ENCODE measurements at regions not wholly inside any gene's neighbourhood (a gene's known extent, or its start where the extent isn't known, plus 50 kb on each side); places are given as distances from the start of the nearest gene placed in this dataset.

DNA sequence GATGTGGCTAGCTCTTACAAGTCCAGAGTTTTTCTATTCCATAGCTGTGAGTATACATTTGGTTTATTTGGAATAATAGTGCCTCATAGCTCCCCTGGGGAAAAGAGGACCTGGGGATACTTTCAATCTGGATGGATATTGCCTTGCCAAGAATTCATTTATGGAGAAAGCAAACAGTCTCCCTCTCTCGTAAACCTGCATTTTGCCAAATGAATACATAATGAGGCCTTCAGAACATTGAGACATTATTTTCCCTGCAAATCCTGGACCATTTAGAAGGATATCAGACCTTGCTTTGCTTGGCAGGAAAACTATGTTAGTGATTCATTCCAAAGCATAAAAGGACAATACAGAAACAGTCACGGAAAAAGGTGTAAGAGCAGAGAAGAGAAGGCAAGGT lies 569.6 kb upstream of the BRINP1 start:
- no peak overlapping the region for H2BK12ac ChIP-seq (ENCODE audit: low read length)
- no peaks in the 10 kb centered on the region for H3K36me3 ChIP-seq (ENCODE audit: control insufficient read depth in 1 of 2, insufficient read depth in 2 of 2, low read length in 2 of 2)
- no peaks in the 10 kb centered on the region for H3K79me2 ChIP-seq (ENCODE audit: control insufficient read depth, insufficient read depth, low read length, poor library complexity)
- H3K27me3 ChIP-seq (ENCODE audit: insufficient read depth, low read length) = no peaks in the 10 kb centered on the region
- no peak overlapping the region for H2BK5ac ChIP-seq (ENCODE audit: low read depth, low read length, poor library complexity)
- H3K23ac ChIP-seq (ENCODE audit: low read length) = no peak overlapping the region
- no CpG with 5 or more reads among the region's 2 CpGs for WGBS (ENCODE audit: extremely low coverage, insufficient coverage, insufficient read length)
- no peak for DNase-seq
- H3K18ac ChIP-seq (ENCODE audit: low read length) = no peak overlapping the region
- H4K8ac ChIP-seq (ENCODE audit: low read depth, low read length) = no peak overlapping the region
- H3K27ac ChIP-seq (ENCODE audit: low read depth, low read length) = no peak overlapping the region
- no peak overlapping the region for H2AK5ac ChIP-seq (ENCODE audit: low read length)
- H3K14ac ChIP-seq (ENCODE audit: low read length) = no peak overlapping the region
- no peak overlapping the region for H3K4ac ChIP-seq (ENCODE audit: low read depth, low read length)
- H3K4me3 ChIP-seq (ENCODE audit: low read depth, low read length) = no peak overlapping the region
- H3K4me2 ChIP-seq (ENCODE audit: low read length) = no peak overlapping the region
- no peak overlapping the region for H4K91ac ChIP-seq (ENCODE audit: low read depth, low read length)
- no peaks in the 10 kb centered on the region for H3K9me3 ChIP-seq (ENCODE audit: insufficient read depth, low read depth, low read length)
- H2AFZ ChIP-seq (ENCODE audit: insufficient read depth, low read length, poor library complexity) = no peak overlapping the region
- H2BK120ac ChIP-seq (ENCODE audit: insufficient read depth, low read length, poor library complexity) = no peak overlapping the region
- H4K12ac ChIP-seq (ENCODE audit: low read depth, low read length) = no peak overlapping the region
- no peaks in the 10 kb centered on the region for H3K4me1 ChIP-seq (ENCODE audit: control insufficient read depth in 1 of 2, insufficient read depth in 2 of 2, low read length in 2 of 2)
- H3K9ac ChIP-seq (ENCODE audit: low read length) = no peak overlapping the region
- no peaks in the 10 kb centered on the region for H3K79me1 ChIP-seq (ENCODE audit: low read length)

DNA sequence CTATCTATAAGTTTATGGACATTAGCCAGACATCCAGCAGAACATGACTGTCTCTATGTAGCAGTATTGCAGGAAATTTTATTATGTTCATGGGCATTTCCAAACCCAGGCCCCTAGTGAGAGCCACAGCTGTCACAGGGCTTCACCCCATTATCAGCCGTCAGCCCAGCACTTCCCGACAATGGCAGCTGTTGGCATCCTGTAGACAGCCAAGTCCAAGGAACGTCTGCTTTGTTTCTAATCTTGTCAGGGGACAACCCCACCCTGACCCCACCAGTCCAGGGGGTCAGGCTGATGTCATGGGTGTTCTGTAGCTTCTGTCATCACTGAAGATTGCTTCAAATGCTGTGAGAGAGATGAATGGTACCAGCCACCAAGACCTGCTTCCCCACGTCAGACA lies 565.3 kb upstream of the BRINP1 start:
- H3K4ac ChIP-seq (ENCODE audit: low read depth, low read length) = no peak overlapping the region
- no peaks in the 10 kb centered on the region for H3K27me3 ChIP-seq (ENCODE audit: insufficient read depth, low read length)
- H2BK12ac ChIP-seq (ENCODE audit: low read length) = no peak overlapping the region
- no peak overlapping the region for H3K18ac ChIP-seq (ENCODE audit: low read length)
- H4K91ac ChIP-seq (ENCODE audit: low read depth, low read length) = no peak overlapping the region
- no peak overlapping the region for H2BK120ac ChIP-seq (ENCODE audit: insufficient read depth, low read length, poor library complexity)
- H3K9me3 ChIP-seq (ENCODE audit: insufficient read depth, low read depth, low read length) = no peaks in the 10 kb centered on the region
- H2AK5ac ChIP-seq (ENCODE audit: low read length) = no peak overlapping the region
- no peak for DNase-seq
- no peak overlapping the region for H3K23ac ChIP-seq (ENCODE audit: low read length)
- H4K8ac ChIP-seq (ENCODE audit: low read depth, low read length) = no peak overlapping the region
- no CpG with 5 or more reads among the region's 4 CpGs for WGBS (ENCODE audit: extremely low coverage, insufficient coverage, insufficient read length)
- no peaks in the 10 kb centered on the region for H3K79me2 ChIP-seq (ENCODE audit: control insufficient read depth, insufficient read depth, low read length, poor library complexity)
- H3K14ac ChIP-seq (ENCODE audit: low read length) = no peak overlapping the region
- no peak overlapping the region for H2AFZ ChIP-seq (ENCODE audit: insufficient read depth, low read length, poor library complexity)
- no peak overlapping the region for H3K4me2 ChIP-seq (ENCODE audit: low read length)
- no peak overlapping the region for H3K9ac ChIP-seq (ENCODE audit: low read length)
- no peaks in the 10 kb centered on the region for H3K4me1 ChIP-seq (ENCODE audit: control insufficient read depth in 1 of 2, insufficient read depth in 2 of 2, low read length in 2 of 2)
- H3K27ac ChIP-seq (ENCODE audit: low read depth, low read length) = no peak overlapping the region
- H3K4me3 ChIP-seq (ENCODE audit: low read depth, low read length) = no peak overlapping the region
- no peak overlapping the region for H2BK5ac ChIP-seq (ENCODE audit: low read depth, low read length, poor library complexity)
- H3K36me3 ChIP-seq (ENCODE audit: control insufficient read depth in 1 of 2, insufficient read depth in 2 of 2, low read length in 2 of 2) = no peaks in the 10 kb centered on the region
- no peak overlapping the region for H4K12ac ChIP-seq (ENCODE audit: low read depth, low read length)
- H3K79me1 ChIP-seq (ENCODE audit: low read length) = no peaks in the 10 kb centered on the region

DNA sequence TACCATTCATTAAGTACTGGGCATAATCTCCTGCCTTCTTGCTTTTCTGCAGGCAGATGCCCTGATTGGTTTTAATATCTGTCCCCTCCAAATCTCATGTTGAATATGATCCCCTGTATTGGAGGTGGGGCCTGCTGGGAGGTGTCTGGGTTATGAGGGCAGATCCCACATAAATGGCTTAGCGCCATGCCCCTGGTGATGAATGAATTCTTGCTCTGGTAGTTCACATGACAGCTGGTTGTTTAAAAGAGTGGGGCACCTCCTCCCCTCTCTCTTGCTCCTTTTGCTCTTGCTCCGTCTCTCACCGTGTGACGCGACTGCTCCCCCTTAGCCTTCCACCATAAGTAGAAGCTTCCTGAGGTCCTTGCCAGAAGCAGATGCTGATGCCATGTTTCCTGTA lies 564.0 kb upstream of the BRINP1 start:
- Histone ChIP-seq H3K23ac (ENCODE audit: low read length) (no peak overlapping the region), H3K18ac (ENCODE audit: low read length) (no peak overlapping the region)
- WGBS (ENCODE audit: extremely low coverage, insufficient coverage, insufficient read length) = no CpG with 5 or more reads among the region's 5 CpGs

DNA sequence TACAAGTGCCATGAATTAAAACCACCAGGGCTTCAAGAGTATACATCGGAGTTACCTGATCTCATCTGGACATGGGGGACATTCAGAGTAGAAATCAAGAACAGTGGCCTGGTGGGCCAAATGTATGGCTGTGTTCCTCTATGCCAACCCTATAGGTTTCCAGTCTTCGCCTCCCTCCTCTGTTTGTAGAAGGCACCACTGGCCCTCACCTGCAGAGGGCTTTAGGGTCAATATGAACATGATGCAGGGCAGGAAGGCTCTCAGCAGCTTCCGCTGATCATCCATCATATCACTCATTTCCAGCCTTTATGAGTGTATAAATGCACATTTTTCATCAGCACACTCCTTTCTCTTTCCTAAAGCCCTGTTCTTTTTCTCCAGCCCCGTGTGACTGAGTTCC lies 555.5 kb upstream of the BRINP1 start:
- H2BK120ac ChIP-seq (ENCODE audit: insufficient read depth, low read length, poor library complexity) = no peak overlapping the region
- no peaks in the 10 kb centered on the region for H3K27me3 ChIP-seq (ENCODE audit: insufficient read depth, low read length)
- no peaks in the 10 kb centered on the region for H3K79me1 ChIP-seq (ENCODE audit: low read length)
- DNase-seq = no peak
- H3K4me3 ChIP-seq (ENCODE audit: low read depth, low read length) = no peak overlapping the region
- no peak overlapping the region for H3K4ac ChIP-seq (ENCODE audit: low read depth, low read length)
- no peak overlapping the region for H4K12ac ChIP-seq (ENCODE audit: low read depth, low read length)
- no peaks in the 10 kb centered on the region for H3K79me2 ChIP-seq (ENCODE audit: control insufficient read depth, insufficient read depth, low read length, poor library complexity)
- H2BK12ac ChIP-seq (ENCODE audit: low read length) = no peak overlapping the region
- no peak overlapping the region for H3K23ac ChIP-seq (ENCODE audit: low read length)
- no peak overlapping the region for H3K4me2 ChIP-seq (ENCODE audit: low read length)
- no peaks in the 10 kb centered on the region for H3K4me1 ChIP-seq (ENCODE audit: control insufficient read depth in 1 of 2, insufficient read depth in 2 of 2, low read length in 2 of 2)
- H4K91ac ChIP-seq (ENCODE audit: low read depth, low read length) = no peak overlapping the region
- H3K27ac ChIP-seq (ENCODE audit: low read depth, low read length) = no peak overlapping the region
- H2AFZ ChIP-seq (ENCODE audit: insufficient read depth, low read length, poor library complexity) = no peak overlapping the region
- no peaks in the 10 kb centered on the region for H3K36me3 ChIP-seq (ENCODE audit: control insufficient read depth in 1 of 2, insufficient read depth in 2 of 2, low read length in 2 of 2)
- H3K9ac ChIP-seq (ENCODE audit: low read length) = peak overlapping the region; percentile 48
- H3K9me3 ChIP-seq (ENCODE audit: insufficient read depth, low read depth, low read length) = no peaks in the 10 kb centered on the region
- H3K18ac ChIP-seq (ENCODE audit: low read length) = no peak overlapping the region
- no CpG with 5 or more reads among the region's 4 CpGs for WGBS (ENCODE audit: extremely low coverage, insufficient coverage, insufficient read length)
- no peak overlapping the region for H4K8ac ChIP-seq (ENCODE audit: low read depth, low read length)
- no peak overlapping the region for H3K14ac ChIP-seq (ENCODE audit: low read length)
- H2BK5ac ChIP-seq (ENCODE audit: low read depth, low read length, poor library complexity) = no peak overlapping the region
- H2AK5ac ChIP-seq (ENCODE audit: low read length) = no peak overlapping the region

More for the DNA sequence above, 564.0 kb upstream of the BRINP1 start:
- no peaks in the 10 kb centered on the region for H3K79me2 ChIP-seq (ENCODE audit: control insufficient read depth, insufficient read depth, low read length, poor library complexity)
- no peak overlapping the region for H4K91ac ChIP-seq (ENCODE audit: low read depth, low read length)
- H3K9ac ChIP-seq (ENCODE audit: low read length) = no peak overlapping the region
- no peaks in the 10 kb centered on the region for H3K79me1 ChIP-seq (ENCODE audit: low read length)
- H4K12ac ChIP-seq (ENCODE audit: low read depth, low read length) = no peak overlapping the region
- no peak overlapping the region for H3K4me3 ChIP-seq (ENCODE audit: low read depth, low read length)
- H3K27me3 ChIP-seq (ENCODE audit: insufficient read depth, low read length) = no peaks in the 10 kb centered on the region
- H2AFZ ChIP-seq (ENCODE audit: insufficient read depth, low read length, poor library complexity) = no peak overlapping the region
- H3K4ac ChIP-seq (ENCODE audit: low read depth, low read length) = no peak overlapping the region
- H4K8ac ChIP-seq (ENCODE audit: low read depth, low read length) = no peak overlapping the region
- no peaks in the 10 kb centered on the region for H3K9me3 ChIP-seq (ENCODE audit: insufficient read depth, low read depth, low read length)
- H3K4me1 ChIP-seq (ENCODE audit: control insufficient read depth in 1 of 2, insufficient read depth in 2 of 2, low read length in 2 of 2) = no peaks in the 10 kb centered on the region
- no peak overlapping the region for H3K27ac ChIP-seq (ENCODE audit: low read depth, low read length)
- no peak for DNase-seq
- H3K36me3 ChIP-seq (ENCODE audit: control insufficient read depth in 1 of 2, insufficient read depth in 2 of 2, low read length in 2 of 2) = no peaks in the 10 kb centered on the region
- H2AK5ac ChIP-seq (ENCODE audit: low read length) = no peak overlapping the region
- H3K4me2 ChIP-seq (ENCODE audit: low read length) = no peak overlapping the region
- H2BK5ac ChIP-seq (ENCODE audit: low read depth, low read length, poor library complexity) = no peak overlapping the region
- H2BK120ac ChIP-seq (ENCODE audit: insufficient read depth, low read length, poor library complexity) = no peak overlapping the region
- no peak overlapping the region for H2BK12ac ChIP-seq (ENCODE audit: low read length)
- no peak overlapping the region for H3K14ac ChIP-seq (ENCODE audit: low read length)

Data from trophoblast cell (in vitro differentiated cells and primary cell).